DMS53 treated with DMSO at 0.1 percent for 48 hours (cell line): ENCODE measurements at regions not wholly inside any gene's neighbourhood (a gene's known extent, or its start where the extent isn't known, plus 50 kb on each side); places are given as distances from the start of the nearest gene placed in this dataset.

Experiments
- DNase-seq: peaks from one replicate; lab custom pipeline; 2025; ENCODE audit not compliant: unreplicated experiment; lab: John Stamatoyannopoulos, UW

DNA sequence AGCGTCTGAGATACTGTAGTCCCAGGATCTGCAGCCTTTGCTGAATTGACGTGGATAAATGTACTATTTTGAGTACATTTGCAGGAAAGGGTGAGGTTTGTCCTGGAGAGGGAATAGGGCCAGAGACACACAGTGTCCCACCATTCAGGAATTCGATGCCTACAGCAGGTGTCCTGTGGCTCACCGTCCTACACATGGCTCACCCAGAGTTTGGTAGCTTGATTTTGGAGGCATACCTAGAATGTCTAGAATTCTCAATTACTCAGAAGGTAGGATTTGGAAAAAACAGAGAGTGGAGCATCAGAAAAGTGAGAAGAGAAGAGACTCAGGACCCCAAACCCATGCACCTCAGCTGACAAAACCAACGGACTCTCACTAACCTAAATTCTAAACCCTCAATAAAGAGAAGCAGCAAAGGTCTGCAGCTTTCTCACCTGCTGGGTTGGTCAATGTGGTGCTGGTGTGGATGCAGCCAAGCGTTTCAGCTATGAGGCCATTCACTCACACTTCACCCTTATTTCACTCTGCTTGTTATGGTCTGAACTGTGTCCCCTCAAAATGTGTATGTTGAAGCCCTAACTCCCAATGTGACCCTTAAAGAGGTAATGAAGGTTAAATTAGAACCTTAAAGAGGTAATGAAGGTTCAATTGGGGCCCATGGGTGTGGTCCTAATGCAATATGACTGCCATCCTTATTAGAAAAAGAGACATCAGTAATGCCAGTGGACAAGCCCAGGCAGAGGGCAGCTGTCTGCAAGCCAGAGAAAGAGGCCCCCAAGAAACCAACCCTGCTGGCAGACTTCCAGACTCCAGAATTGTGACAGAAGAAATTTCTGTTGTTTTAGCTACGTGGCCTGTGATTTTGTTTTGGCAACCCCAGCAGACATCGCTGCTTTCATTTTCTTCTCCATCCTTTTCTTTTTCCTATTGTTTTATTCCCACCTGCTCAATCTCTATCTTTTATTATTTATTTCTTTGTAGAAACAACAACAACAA lies 187.8 kb downstream of the SNX19 start:
- no peak for DNase-seq

DNA sequence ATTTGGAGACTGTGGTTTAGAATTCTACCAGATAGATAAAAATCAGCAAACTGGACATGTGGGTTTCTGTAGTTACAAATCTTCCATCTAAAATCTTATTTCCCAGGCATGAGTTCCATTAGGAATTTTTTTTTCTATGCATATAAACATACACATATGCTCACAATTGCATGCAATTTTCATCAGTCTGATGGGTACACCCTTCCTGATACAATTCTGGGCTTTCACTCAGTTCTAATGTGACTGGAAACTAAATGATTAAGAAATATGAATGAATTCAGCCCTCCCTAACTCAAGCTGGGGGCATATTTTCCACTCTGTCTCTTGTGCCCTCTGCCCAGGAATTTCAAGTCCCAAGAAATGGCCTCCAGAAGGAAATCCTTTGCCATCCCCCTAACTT lies 187.1 kb downstream of the SNX19 start:
- DNase-seq, result no peak

DNA sequence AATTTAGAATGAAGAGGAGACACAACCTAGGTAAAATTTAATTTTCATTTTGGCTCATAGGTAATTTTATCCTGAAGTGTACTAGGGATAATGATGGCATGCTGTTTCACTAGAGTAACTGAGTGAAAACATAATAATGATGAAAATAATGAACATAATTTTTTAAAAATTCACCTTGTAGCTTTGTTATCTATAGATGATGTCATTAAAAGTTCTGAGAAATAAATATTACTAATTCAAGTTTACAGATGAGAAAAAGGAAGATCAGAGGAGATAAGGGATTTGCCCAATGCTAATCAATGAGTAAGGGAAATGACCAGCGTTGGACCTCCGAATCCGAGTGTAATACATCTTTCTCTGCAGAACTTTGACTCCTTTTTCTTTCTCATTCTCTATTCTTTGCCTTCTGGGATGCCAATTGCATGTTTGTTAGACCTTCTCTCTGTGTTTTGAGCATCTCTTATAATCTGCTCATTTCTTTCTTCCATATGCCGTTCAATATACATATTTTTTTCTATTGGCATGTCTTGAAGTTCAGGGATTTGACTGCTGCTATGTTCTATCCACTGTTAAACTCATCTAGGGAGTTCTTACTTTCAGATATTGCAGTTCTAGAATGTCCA lies 186.5 kb downstream of the SNX19 start:
- no peak for DNase-seq

DNA sequence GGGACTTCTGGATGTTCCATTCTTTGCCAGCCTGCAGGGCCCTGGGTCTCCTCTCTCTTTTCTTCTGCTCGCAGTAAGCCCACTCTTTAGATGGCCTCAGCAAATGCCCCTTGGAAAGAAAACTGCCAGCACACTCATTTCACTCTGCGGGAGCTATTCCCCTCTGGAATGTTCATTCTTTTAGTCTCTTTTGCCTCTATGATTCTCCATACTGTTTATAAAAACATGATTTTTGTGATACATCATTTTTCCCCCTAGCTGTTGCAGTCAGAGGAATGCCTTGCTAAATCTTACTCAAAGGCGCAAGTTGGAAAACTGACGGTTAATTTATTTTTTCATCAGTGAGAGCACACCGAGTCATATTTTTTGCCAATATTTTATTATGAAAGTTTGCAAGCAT lies 184.9 kb downstream of the SNX19 start:
- no peak for DNase-seq

DNA sequence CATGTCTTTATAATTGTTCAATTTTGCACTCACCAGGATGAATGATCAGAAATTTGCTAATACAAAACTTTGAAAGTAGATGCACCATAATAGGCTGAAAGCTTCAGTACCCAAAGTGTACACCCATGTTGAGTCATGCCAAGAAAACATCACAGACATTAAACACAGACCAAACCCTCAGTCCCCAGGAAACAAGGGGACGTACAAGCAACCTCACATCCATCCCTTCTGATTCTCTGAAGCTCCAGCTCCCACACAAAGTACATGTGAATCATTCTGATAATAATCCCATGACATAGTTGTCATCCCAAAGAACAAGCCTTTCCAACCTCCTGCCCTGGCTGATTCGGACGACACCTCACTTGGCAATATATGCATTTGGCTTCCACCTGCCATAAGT lies 183.8 kb downstream of the SNX19 start:
- DNase-seq, result no peak

DNA sequence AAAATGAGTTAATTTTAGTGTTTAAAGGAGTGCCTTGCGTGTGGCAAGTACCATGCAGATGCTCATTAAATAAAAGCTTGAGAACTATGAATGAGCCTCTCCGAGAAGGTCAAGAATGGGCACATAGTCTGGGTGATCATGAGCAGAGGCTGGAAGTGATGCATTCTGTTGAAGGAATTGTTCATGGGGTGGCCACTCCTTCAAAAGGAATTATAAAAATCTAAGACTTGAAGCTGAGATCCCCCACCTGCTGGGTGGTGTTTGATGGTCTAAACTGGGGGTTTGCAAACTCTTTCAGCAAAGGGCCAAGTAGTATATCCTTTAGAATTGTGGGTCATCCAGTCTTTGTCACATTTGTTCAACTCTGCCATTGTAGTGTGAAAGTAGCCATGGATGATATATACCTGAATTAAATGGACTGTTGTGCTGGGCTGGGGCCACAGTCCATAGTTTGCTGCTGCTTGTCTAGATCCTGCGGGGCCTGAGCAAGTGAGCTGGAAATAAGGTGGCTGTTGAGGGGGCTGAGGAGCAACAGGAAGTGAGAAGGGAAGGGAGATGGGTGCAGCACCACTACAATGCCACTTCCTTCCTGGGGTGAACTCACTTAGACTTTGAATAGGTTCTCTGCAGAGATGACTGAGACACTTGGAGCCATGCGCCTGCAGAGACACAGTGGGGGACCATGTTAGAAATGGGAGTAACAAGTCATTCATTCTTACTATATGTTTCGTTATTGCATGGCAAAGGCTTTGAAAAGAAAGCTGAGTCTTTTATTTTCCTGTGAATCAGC lies 179.0 kb downstream of the SNX19 start:
- no peak for DNase-seq

DNA sequence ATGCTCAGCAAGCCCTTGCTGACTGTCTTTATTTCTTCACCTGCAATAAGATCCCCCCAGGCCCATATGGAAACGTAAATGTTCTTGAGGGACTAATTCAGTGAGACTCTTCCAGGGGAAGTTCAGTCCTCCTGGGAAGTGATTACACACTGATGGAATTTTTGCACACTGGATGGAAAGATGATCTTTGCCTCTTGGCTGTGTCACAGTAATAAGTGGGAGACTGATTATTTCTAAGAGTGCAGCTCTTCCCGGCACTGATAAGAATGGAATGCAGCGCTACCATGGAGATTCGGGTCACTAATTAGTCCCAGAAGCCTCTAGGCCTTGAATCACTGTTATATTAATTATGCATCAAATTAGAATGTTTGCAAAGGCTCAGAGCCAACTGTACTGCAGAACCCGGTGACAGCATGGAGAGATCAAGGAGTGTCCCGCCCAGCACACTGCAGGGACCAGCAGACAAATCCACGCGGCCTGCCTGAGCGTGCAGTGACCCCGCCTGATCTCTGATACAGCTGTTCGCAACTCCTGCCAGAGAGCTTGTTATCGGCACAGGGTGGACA lies 178.3 kb downstream of the SNX19 start:
- DNase-seq, result no peak

DNA sequence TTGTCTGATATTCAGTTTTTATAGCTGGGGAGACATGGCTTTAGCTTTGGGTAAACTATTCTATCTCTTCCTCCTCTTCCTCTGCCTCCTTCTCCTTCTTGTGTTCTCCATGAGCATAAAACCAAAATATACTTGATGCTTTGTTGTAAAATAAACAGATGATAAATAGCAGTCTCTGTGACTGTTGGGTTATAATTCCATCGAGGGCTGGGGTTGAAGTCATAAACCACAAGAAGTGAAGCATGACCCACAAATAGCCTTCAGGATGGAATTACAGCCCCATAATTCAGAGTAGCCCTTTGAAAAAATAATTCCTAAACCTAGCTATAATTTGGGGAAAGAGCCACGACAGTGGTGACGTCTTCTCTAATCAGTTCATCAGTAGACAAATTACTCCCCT lies 177.7 kb downstream of the SNX19 start:
- no peak for DNase-seq

DNA sequence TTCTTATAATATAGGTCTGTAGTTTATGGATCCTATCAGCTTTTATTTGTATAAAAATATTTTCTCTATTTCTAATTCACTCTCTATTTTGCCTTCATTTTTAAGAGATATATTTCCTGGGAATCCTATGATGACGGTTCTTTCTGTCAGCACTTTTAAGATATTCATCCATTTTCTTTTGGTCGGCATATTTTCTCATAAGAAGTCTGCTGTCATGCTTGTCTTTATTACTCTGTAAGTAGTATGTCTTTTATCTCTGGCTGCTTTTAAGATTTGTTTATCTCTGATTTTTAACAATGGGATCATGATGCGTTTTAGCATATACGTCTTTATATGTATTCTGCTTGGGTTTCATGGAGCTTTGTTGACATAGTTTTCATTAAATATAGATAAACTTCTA lies 175.5 kb downstream of the SNX19 start:
- no peak for DNase-seq

DNA sequence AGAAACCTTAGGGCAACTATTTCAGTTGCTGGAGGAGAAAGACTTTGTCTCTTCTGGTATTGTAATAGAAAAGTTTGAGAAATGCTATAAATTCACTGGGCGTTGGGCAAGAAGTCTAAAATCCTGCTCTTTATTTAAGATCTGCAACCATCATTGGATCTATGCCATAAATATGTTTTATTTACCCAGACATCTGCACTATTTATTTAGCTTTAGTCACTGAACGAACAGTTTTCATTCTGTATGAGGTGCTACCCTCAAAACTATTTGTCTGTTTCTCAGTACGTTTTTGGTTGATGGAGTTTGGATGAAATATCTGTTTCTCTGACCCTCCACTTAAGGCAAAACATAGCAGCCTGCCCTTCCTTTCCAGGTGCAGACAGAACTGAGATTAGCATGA lies 171.5 kb downstream of the SNX19 start:
- DNase-seq, result no peak

DNA sequence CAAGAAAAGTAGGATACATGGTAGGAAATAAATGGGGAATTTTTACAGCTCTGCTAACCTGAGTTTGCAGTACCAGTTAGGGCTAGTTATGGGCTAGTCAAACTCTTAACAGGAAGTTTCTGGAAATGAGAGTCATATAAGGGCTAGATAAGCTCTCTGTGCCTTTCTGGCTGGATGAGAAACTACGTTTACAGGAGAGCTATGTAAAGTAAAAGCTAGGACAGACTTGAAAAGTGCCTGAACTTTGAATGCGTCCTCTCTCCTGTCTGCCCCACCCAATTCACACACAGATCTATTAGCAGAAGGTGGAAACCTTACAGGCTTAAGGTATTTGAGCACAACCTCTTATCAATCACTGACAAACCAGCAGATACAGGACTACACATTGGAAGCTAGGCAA lies 167.1 kb downstream of the SNX19 start:
- no peak for DNase-seq

DNA sequence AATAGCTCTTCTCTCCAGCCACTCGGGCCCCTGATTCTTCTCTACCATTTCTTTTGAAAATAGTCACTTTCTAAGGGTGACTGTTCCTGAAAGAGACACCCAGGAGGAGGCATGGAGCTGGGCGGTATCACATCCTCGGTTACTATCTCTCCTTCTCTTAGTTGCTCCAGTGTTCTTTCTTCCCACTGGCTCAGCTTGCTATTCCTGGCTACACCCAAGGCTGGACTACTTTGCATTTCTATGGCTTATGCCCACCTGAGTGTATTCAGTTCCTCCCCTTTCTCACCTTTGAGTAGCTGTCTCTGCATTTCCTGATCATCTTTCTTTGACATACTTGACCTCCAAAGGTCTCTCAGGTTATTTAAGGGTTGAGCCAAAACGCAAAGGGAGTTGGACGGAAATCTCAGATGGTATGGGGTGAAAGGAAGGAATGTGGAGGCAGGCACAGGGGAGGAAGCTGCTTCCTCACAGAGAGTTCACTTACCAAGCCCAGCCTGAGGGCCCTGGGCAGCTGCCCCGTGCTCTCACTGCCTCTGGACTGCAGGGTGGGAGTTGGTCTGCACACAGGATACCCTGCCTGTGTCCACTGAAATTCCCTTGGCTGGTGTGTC lies 155.7 kb downstream of the SNX19 start:
- DNase-seq, result no peak

DNA sequence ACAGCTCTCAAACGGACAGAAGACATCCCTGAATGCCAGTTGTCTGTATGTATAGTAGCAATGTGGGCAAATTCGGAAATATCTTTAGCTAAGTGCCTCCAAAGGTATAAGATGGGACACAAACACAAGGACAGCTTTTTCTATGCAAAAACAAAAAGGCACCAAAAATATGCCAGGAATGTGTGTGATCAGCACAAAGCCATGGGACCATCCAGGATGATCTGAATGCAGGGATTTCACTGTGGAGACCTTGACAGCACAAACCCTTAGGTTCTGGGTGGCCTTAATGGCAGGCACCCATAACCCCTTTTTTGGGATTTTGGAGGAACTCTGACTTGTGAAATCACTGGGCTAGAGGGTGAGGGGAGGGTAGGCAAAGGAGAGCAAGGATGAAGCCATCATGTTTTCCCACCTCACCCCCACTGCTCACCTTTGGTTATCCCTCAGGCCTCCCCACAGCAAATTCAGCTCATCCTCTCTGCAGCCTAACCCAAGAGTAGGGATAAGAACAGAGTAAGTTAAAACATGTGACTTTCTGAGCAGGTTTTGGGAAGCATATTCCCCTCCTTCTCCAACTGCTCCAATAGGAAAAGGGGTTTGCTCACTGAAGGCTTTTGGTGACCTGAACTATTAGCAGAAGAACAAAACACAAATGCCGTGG lies 154.6 kb downstream of the SNX19 start:
- DNase-seq, result no peak

DNA sequence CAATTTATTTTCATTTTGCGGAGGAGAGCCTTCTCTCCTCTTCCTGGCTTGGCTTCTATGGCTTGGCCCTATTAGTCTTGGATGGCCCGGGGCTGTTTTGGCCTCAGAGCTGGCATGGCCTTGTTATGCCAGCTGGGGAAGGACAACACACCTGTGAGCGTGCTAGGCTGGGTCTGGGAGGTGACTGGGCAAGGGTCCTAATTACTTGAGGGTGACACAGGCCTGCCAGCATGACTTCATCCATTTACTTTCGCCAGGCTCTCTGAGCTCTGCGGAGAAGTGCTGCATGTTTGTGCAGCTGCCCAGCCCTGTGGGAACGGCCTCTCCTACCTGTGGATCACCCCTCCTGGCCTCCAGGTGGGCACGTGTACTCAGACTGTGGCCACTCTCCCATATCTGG lies 153.6 kb downstream of the SNX19 start:
- no peak for DNase-seq

DNA sequence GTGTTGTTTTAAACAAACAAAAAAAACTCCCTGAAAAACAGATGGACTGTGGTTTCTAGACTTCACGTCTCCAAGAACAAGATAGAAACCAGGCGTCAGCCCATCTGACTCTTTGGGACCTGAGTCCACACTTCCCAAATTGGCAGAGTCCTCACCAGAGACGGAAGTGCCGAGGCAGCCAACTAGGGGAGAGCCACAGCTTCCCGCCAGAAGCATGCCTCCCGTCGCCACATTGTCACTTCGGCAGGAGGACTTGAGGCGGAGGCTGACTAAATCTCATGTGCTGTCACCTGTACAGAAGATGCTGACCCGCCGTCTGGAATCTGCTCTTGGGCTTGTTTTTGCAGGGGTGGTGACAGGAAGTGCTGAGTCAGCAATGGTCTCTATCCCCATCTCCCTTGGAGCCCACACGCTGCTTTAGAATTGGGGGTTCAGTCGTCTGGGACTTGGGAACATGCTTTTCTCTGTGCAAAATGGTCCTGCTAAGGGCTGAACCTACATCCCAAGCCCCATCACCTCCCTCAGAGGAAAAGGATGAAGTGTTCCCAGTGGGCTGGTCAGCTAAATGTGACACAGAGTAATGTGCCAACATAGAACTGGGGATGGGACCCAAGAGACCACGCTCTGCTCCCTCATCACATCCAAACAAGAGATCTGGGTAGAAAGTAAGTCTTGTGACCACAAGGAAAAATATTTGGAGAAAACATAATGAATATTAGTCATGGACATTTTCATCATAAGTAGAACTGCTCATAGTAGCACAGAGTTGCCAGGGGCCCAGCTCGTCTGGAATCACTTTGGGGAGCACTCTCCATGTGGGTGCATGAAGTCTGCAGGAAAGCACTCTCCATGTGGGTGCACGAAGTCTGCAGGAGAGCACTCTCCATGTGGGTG lies 152.9 kb downstream of the SNX19 start:
- no peak for DNase-seq

DNA sequence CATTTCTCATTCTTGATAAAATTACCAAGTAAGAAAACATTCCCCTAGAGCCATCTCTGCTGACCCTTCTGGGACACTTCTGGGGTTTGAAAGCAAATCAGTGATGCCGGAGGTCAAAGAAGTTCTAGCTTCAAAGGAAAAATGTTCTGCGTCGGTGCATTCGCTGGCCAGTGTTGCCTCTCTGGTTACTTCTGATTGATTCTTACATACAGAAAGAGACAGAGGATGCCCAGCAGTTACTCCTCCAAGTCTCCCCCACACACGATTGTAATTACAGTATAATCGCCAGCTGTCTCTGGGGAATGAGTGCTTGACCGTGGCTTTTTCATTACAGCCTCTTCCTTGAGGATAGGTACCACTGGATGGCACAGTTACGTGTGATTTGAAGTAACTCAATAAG lies 150.9 kb downstream of the SNX19 start:
- DNase-seq, result no peak

DNA sequence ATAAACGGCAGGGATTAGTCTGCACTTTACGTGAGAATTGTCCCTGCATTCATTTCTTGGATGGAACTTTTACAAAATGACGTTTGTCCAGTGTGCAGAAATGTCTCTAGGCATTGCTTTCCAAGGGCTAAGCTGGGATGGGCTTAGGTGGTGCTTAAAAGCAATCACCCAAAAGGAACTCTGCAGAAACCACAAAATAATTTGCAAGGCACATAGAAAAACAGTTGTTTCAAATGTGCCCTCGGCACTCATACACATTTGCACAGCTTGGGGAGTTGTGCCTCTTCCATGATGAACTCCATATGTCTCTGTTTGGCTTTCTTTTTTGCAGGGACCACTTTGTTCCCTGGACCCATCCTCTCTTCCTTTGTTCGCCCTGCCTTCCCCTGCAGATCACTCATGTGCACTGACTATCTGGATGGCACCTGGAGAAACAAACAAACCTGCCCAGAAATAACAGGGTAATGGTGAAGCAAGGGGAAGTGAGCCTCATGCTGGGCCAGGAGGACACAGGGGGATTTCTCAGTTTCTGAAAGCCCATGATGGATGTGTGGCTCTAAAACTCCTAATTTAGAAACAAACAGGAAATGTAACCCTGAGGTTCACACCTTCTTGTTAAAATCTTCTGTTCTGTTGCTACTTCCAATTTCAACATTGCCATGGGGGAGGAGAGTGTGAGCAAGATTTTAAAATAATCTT lies 150.2 kb downstream of the SNX19 start:
- DNase-seq, result no peak

DNA sequence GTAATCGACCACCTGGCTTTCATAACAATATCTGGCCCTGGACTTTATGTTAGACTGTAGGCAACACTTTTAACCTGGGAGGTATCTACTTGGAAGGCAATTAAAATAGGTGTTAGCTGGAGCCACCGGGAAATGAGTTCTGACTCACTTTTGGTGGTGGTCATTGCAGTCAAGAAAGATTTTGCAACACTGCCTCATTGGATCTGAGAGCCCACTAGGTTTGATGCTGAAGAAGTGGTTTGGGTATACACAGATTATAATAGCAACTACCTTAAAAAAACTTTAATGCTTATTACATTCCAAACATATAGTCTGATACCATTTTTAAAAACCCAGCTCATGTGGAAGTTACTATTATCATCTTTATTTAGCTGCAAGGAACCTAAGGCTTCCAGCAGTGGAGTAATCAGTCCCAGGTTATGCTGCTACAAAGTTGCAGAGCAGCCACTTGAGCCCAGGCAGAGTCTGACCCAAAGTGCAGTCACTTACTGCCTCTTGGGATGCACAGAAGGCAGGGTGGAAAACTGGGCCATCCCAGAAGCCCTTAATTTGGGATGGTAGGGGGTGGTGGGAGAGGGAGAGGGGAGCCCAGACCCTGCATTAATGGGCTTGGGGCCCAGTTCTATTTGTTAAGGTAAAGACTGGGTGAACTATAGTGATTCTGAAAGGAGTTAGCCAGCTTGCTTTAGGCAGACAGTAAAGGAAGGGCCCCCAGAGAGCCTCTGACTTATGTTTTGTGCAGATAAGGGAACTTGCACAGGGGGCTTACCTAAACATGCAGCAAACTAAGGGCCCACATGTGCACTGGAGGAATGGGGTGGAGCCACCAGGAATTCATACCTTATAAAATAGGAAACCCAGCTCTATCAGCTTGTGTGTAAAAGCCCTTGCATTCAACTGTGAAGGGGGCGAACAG lies 149.4 kb downstream of the SNX19 start:
- DNase-seq, result no peak
